ENCODE measurements at regions not wholly inside any gene's neighbourhood (a gene's known extent, or its start where the extent isn't known, plus 50 kb on each side); places are given as distances from the start of the nearest gene placed in this dataset.

DNA sequence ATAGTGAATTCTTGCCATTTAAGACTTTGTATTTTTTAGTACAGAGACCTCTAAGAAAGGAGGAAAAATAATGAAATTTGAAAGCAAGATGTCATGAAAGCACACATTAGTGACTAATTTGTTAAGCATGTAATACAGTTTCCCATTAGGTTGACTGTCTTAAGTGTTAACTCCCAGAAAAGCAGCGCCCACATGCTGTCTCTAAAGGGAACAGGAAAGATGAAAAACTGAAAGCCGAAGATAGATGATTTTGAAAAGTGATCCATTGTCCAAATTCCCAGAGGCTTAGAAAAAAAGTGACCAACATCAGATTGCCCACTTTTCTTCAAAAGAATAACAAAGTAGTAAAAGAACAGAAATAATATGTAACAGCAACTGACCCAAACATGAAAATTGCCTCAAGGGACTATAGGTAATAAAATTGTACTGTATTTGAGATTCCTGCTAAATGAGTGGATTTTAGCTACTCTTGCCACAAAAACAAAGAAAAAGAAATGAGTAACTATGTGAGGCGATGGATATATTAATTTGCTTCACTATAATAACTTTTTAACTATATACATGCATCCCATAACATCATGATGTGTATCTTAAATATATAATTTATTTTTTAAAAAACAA lies 83.2 kb upstream of the OGFRL1 start:
- TF ChIP-seq, protein P1, sequence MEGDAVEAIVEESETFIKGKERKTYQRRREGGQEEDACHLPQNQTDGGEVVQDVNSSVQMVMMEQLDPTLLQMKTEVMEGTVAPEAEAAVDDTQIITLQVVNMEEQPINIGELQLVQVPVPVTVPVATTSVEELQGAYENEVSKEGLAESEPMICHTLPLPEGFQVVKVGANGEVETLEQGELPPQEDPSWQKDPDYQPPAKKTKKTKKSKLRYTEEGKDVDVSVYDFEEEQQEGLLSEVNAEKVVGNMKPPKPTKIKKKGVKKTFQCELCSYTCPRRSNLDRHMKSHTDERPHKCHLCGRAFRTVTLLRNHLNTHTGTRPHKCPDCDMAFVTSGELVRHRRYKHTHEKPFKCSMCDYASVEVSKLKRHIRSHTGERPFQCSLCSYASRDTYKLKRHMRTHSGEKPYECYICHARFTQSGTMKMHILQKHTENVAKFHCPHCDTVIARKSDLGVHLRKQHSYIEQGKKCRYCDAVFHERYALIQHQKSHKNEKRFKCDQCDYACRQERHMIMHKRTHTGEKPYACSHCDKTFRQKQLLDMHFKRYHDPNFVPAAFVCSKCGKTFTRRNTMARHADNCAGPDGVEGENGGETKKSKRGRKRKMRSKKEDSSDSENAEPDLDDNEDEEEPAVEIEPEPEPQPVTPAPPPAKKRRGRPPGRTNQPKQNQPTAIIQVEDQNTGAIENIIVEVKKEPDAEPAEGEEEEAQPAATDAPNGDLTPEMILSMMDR (IDR thresholded peaks at IDR 0.05; ENCODE audit: low read depth, low read length) = no peak
- no peak overlapping the region for H3K4me3 ChIP-seq (ENCODE audit: low read depth, low read length)

DNA sequence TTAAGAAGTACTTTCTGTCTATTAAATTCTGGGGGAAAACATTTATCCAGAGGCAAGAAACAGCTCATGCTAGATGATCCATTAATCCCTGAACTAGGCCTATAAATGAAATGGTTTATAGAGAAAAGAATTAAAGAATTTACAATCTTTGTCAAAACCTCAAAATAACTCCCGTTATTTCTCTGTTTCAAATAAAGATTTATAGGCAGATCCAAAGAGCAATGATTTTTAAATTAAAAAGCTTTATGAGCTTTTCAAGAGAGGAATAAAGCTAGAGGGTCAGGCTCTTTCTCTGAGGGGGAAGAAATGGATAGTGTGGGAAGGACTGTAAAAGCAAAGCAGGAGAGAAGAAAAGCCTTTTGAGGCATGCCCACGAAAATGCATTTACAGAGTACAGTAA lies 82.5 kb upstream of the OGFRL1 start:
- no peak overlapping the region for H3K4me3 ChIP-seq (ENCODE audit: low read depth, low read length)
- TF ChIP-seq, protein P1 (IDR thresholded peaks at IDR 0.05; ENCODE audit: low read depth, low read length) = no peak

DNA sequence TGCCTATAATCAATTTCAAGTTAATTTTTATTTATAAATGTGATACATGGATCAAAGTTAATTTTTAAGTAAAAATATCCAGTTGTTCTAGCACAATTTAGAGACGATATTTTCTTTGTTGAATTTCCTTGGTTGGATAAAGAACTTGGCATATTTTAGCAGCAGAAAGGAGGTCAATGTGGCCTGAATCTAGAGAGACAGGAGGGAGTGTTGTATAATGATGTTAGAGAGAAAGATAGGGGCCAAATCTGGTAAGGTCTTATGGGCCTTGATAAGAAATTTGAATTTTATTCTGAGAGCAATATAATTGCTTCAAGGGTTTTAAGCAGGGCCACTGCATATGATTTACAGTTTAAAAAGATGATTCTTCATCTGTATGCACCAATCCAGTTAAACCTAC lies 79.4 kb upstream of the OGFRL1 start:
- TF ChIP-seq, protein P1 (IDR thresholded peaks at IDR 0.05; ENCODE audit: low read depth, low read length) = no peak
- H3K4me3 ChIP-seq (ENCODE audit: low read depth, low read length) = no peak overlapping the region

DNA sequence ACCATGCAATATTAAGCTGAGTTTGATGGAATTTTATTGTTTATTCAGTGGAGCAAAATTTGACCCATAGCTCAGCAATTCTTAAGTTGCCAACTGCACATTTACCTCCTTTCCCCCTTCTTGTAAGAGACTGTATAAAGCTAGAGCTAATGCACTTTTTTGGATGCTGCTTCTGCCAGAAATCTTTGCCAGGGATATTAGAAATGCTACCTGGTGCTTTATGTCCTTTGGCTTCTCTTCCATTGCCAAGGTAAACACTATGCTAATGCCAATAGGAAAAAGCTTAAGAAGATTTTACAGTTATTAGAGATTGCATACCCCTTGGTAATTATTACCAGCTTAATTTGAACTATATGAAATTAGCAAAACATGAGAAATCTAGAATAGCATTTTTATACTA lies 79.0 kb upstream of the OGFRL1 start:
- TF ChIP-seq, protein P1 (IDR thresholded peaks at IDR 0.05; ENCODE audit: low read depth, low read length) = no peak
- H3K4me3 ChIP-seq (ENCODE audit: low read depth, low read length) = no peak overlapping the region

DNA sequence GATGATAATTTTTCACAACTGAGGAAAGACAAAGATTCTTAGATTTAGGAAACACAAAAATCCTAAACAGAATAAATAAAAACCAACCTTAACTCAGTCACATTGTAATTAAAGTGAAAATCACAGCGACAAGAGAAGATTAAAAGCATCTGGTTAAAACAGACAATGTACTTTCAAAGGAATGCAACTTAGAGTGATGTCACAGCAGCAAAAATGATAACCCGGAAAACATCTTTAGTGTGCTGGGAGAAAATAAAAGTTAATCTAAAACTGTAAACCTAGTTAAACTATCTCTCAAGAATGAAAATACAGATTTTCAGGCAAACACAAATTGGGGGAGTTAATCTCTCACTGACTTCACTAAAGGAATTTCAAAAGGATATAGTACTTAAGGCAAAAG lies 76.8 kb upstream of the OGFRL1 start:
- TF ChIP-seq, protein P1 (IDR thresholded peaks at IDR 0.05; ENCODE audit: low read depth, low read length) = no peak
- no peak overlapping the region for H3K4me3 ChIP-seq (ENCODE audit: low read depth, low read length)

DNA sequence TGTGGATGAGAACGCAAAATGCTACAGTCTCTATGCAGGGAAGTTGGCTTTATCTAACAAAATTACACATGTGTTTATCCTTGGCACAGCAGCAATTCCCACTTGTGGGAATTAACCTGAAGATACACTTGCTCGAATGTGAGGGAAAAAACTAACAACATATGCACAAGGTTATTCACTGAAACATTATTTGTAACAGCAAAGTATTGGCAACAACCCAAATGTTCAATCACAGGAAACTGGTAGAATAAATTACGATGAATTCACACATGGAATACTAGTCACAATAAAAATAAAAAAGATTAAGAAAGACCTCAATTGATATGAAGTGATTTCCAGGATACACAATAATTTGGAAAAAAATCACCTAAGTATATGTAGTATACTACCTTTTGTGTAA lies 68.1 kb upstream of the OGFRL1 start:
- H3K4me3 ChIP-seq (ENCODE audit: low read depth, low read length) = no peak overlapping the region
- TF ChIP-seq, protein P1 (IDR thresholded peaks at IDR 0.05; ENCODE audit: low read depth, low read length) = no peak

DNA sequence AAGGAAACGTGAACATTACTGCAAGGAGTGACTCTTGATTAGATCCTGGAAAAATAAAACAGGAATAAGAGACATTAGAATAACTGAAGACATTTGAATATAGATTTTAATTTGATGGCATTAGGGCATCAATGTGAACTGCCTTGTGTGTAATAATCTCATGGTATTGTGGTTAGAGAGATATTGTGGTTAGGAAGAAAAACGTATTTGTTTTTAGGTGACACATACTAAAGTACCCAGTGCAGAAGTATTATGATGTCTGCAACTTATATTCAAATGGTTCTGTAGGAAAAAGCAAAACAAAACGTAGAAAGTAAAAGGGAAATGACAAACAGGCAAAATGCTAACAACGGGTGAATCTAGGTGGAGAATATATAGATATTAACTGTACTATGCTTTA lies 65.9 kb upstream of the OGFRL1 start:
- TF ChIP-seq, protein P1 (IDR thresholded peaks at IDR 0.05; ENCODE audit: low read depth, low read length) = no peak
- H3K4me3 ChIP-seq (ENCODE audit: low read depth, low read length) = no peak overlapping the region

Data from WI38 (cell line).